ENCODE measurements at regions not wholly inside any gene's neighbourhood (a gene's known extent, or its start where the extent isn't known, plus 50 kb on each side); places are given as distances from the start of the nearest gene placed in this dataset.
"Not testable (repeated sequence)": the region's sequence is repeated elsewhere in the genome, so short reads cannot be mapped to it uniquely, and the experiment has no call there.

GRCh38 chr21:32941263-32941662 lies 84.5 kb upstream of the OLIG2 start:
- DNase-seq = no peak

- no peak for DNase-seq
These were observed 79.1 kb upstream of the OLIG2 start for GRCh38 chr21:32946654-32947053.

GRCh38 chr21:32947736-32948135 lies 78.0 kb upstream of the OLIG2 start:
- DNase-seq = no peak

- DNase-seq = no peak
These were observed 76.0 kb upstream of the OLIG2 start for GRCh38 chr21:32949701-32950100.

GRCh38 chr21:32951041-32951440 lies 74.7 kb upstream of the OLIG2 start:
- no peak for DNase-seq

GRCh38 chr21:32954353-32954752 lies 71.4 kb upstream of the OLIG2 start:
- no peak for DNase-seq

- no peak for DNase-seq
These were observed 70.2 kb upstream of the OLIG2 start for GRCh38 chr21:32955311-32956060.

GRCh38 chr21:32956061-32956656 lies 69.6 kb upstream of the OLIG2 start:
- no peak for DNase-seq

GRCh38 chr21:32957545-32957944 lies 68.2 kb upstream of the OLIG2 start:
- no peak for DNase-seq

GRCh38 chr21:32958288-32959002 lies 67.3 kb upstream of the OLIG2 start:
- no peak for DNase-seq

GRCh38 chr21:32962268-32962667 lies 63.5 kb upstream of the OLIG2 start:
- no peak for DNase-seq

GRCh38 chr21:32965129-32965680 lies 60.5 kb upstream of the OLIG2 start:
- no peak for DNase-seq

- no peak for DNase-seq
These were observed 59.6 kb upstream of the OLIG2 start for GRCh38 chr21:32966120-32966519.

GRCh38 chr21:32968103-32968502 lies 57.6 kb upstream of the OLIG2 start:
- DNase-seq = not testable (repeated sequence)

GRCh38 chr21:32974653-32975052 lies 51.1 kb upstream of the OLIG2 start:
- DNase-seq = no peak

GRCh38 chr21:32975811-32976431 lies 49.8 kb upstream of the OLIG2 start:
- no peak for DNase-seq
